KMS-11 (cell line): ENCODE measurements at regions not wholly inside any gene's neighbourhood (a gene's known extent, or its start where the extent isn't known, plus 50 kb on each side); places are given as distances from the start of the nearest gene placed in this dataset.
"Not testable (repeated sequence)": the region's sequence is repeated elsewhere in the genome, so short reads cannot be mapped to it uniquely, and the experiment has no call there.

ENCODE experiments used
- H2AFZ ChIP-seq: fragments of 200-600 bp; sonication (generic); 2 replicates; pipeline ENCODE4 v1.6.1; 2016; ENCODE audit warnings: antibody characterized with exemption, mixed run types, low read depth
- H3K27ac ChIP-seq: fragments of 200-600 bp; sonication (generic); 2 replicates; pipeline ENCODE4 v1.6.1; 2016; ENCODE audit warnings: mild to moderate bottlenecking, mixed run types
- H3K27me3 ChIP-seq: fragments of 200-600 bp; sonication (generic); 2 replicates; pipeline ENCODE4 v1.6.1; 2017; ENCODE audit warnings: mild to moderate bottlenecking, low read depth, mixed run types, moderate library complexity; ENCODE audit not compliant: insufficient read depth
- H3K36me3 ChIP-seq: fragments of 200-600 bp; sonication (generic); 2 replicates; pipeline ENCODE4 v1.6.1; 2017; ENCODE audit warnings: mild to moderate bottlenecking, mixed run types; ENCODE audit not compliant: insufficient read depth
- H3K4me1 ChIP-seq: fragments of 200-600 bp; sonication (generic); 2 replicates; pipeline ENCODE4 v1.6.1; 2016; ENCODE audit warnings: mild to moderate bottlenecking, low read depth, mixed run types; ENCODE audit not compliant: poor library complexity, severe bottlenecking
- H3K4me2 ChIP-seq: fragments of 200-600 bp; sonication (generic); 2 replicates; pipeline ENCODE4 v1.7.0; 2016; ENCODE audit warnings: mild to moderate bottlenecking, mixed run types
- H3K4me3 ChIP-seq: fragments of 200-600 bp; sonication (generic); IDR thresholded peaks from 2 replicates; pipeline ENCODE4 v1.6.1; 2017; ENCODE audit warnings: low read depth, low read length, mixed read lengths; ENCODE audit not compliant: insufficient read depth
- H3K79me2 ChIP-seq: fragments of 200-600 bp; sonication (generic); 2 replicates; pipeline ENCODE4 v1.6.1; 2016; ENCODE audit warnings: low read depth, mixed run types; ENCODE audit not compliant: insufficient read depth
- H3K9ac ChIP-seq: fragments of 200-600 bp; sonication (generic); 2 replicates; pipeline ENCODE4 v1.6.1; 2016; ENCODE audit warnings: mild to moderate bottlenecking, mixed run types
- H4K20me1 ChIP-seq: fragments of 200-600 bp; sonication (generic); 2 replicates; pipeline ENCODE4 v1.6.1; 2016; ENCODE audit warnings: mild to moderate bottlenecking, mixed run types; ENCODE audit not compliant: insufficient read depth

GRCh38 chr9:39656960-39657603, 301.6 kb downstream of the SPATA31A1 start:
- H3K9ac ChIP-seq, H3K4me1 ChIP-seq, H3K27ac ChIP-seq, H2AFZ ChIP-seq, H3K27me3 ChIP-seq, H4K20me1 ChIP-seq, H3K36me3 ChIP-seq, H3K4me3 ChIP-seq, H3K79me2 ChIP-seq, H3K4me2 ChIP-seq: not testable (repeated sequence)

- H3K27ac ChIP-seq, H3K27me3 ChIP-seq: not testable (repeated sequence)
These were observed 307.6 kb downstream of the SPATA31A1 start for GRCh38 chr9:39663020-39663419.

GRCh38 chr9:39663713-39664112, 308.2 kb downstream of the SPATA31A1 start:
- not testable (repeated sequence) for H2AFZ ChIP-seq, H3K27ac ChIP-seq, H3K27me3 ChIP-seq, H3K4me1 ChIP-seq, H3K4me2 ChIP-seq, H4K20me1 ChIP-seq, H3K9ac ChIP-seq, H3K79me2 ChIP-seq, H3K4me3 ChIP-seq, H3K36me3 ChIP-seq

More at GRCh38 chr9:39663020-39663419, 307.6 kb downstream of the SPATA31A1 start:
- H3K4me3 ChIP-seq, H3K79me2 ChIP-seq, H3K4me1 ChIP-seq, H3K9ac ChIP-seq, H3K4me2 ChIP-seq, H3K36me3 ChIP-seq, H2AFZ ChIP-seq, H4K20me1 ChIP-seq: not testable (repeated sequence)

- not testable (repeated sequence) for H3K4me2 ChIP-seq, H3K79me2 ChIP-seq, H3K4me3 ChIP-seq, H3K27ac ChIP-seq, H3K27me3 ChIP-seq, H3K9ac ChIP-seq, H3K36me3 ChIP-seq, H3K4me1 ChIP-seq, H2AFZ ChIP-seq, H4K20me1 ChIP-seq
These were observed 309.6 kb downstream of the SPATA31A1 start for GRCh38 chr9:39665020-39665419.

GRCh38 chr9:39674437-39675210, 319.2 kb downstream of the SPATA31A1 start:
- H3K79me2 ChIP-seq, H3K9ac ChIP-seq, H3K4me1 ChIP-seq, H2AFZ ChIP-seq, H3K36me3 ChIP-seq, H3K4me2 ChIP-seq, H3K27ac ChIP-seq, H4K20me1 ChIP-seq, H3K4me3 ChIP-seq, H3K27me3 ChIP-seq: not testable (repeated sequence)

GRCh38 chr9:39675211-39675553, 319.7 kb downstream of the SPATA31A1 start:
- not testable (repeated sequence) for H3K36me3 ChIP-seq, H3K9ac ChIP-seq

GRCh38 chr9:39678534-39679263, 323.2 kb downstream of the SPATA31A1 start:
- H2AFZ ChIP-seq, H3K4me1 ChIP-seq, H3K36me3 ChIP-seq, H3K4me2 ChIP-seq, H3K27ac ChIP-seq, H4K20me1 ChIP-seq, H3K9ac ChIP-seq, H3K79me2 ChIP-seq, H3K4me3 ChIP-seq, H3K27me3 ChIP-seq: not testable (repeated sequence)

More at GRCh38 chr9:39675211-39675553, 319.7 kb downstream of the SPATA31A1 start:
- not testable (repeated sequence) for H3K4me2 ChIP-seq, H4K20me1 ChIP-seq, H3K27ac ChIP-seq, H2AFZ ChIP-seq, H3K4me1 ChIP-seq, H3K27me3 ChIP-seq, H3K79me2 ChIP-seq, H3K4me3 ChIP-seq

- H3K4me3 ChIP-seq, H2AFZ ChIP-seq, H3K79me2 ChIP-seq, H4K20me1 ChIP-seq, H3K4me1 ChIP-seq, H3K27me3 ChIP-seq, H3K36me3 ChIP-seq, H3K27ac ChIP-seq, H3K4me2 ChIP-seq, H3K9ac ChIP-seq: not testable (repeated sequence)
These were observed 325.4 kb downstream of the SPATA31A1 start for GRCh38 chr9:39680694-39681401.

GRCh38 chr9:39728862-39729261, 373.4 kb downstream of the SPATA31A1 start:
- not testable (repeated sequence) for H3K36me3 ChIP-seq, H3K4me3 ChIP-seq, H3K4me2 ChIP-seq, H3K27me3 ChIP-seq, H4K20me1 ChIP-seq, H3K27ac ChIP-seq, H3K79me2 ChIP-seq, H3K4me1 ChIP-seq, H3K9ac ChIP-seq, H2AFZ ChIP-seq

- not testable (repeated sequence) for H3K4me2 ChIP-seq, H3K4me1 ChIP-seq, H3K36me3 ChIP-seq, H2AFZ ChIP-seq, H3K27ac ChIP-seq, H4K20me1 ChIP-seq, H3K27me3 ChIP-seq, H3K79me2 ChIP-seq, H3K9ac ChIP-seq, H3K4me3 ChIP-seq
These were observed 389.4 kb downstream of the SPATA31A1 start for GRCh38 chr9:39744898-39745297.
